Kidney capillary endothelial cell (primary cell): ENCODE measurements at regions not wholly inside any gene's neighbourhood (a gene's known extent, or its start where the extent isn't known, plus 50 kb on each side); places are given as distances from the start of the nearest gene placed in this dataset.
"Not testable (repeated sequence)": the region's sequence is repeated elsewhere in the genome, so short reads cannot be mapped to it uniquely, and the experiment has no call there.

ENCODE experiments used
- DNase-seq: peaks from one replicate; pipeline ENCODE4 v3.0.0-alpha.2; 2018; ENCODE audit warnings: low spot score

- no peak for DNase-seq
Measured at GRCh38 chr2:58609326-58609725, 368.2 kb upstream of the FANCL start.

GRCh38 chr2:58608146-58608545, 367.0 kb upstream of the FANCL start:
- DNase-seq, result no peak

- no peak for DNase-seq
Measured at GRCh38 chr2:58607448-58607847, 366.3 kb upstream of the FANCL start.

- no peak for DNase-seq
Measured at GRCh38 chr2:58606799-58607198, 365.7 kb upstream of the FANCL start.

GRCh38 chr2:58604096-58604495, 363.0 kb upstream of the FANCL start:
- no peak for DNase-seq

- no peak for DNase-seq
Measured at GRCh38 chr2:58601017-58601416, 359.9 kb upstream of the FANCL start.

GRCh38 chr2:58598171-58598570, 357.0 kb upstream of the FANCL start:
- no peak for DNase-seq

- DNase-seq, result no peak
Measured at GRCh38 chr2:58595714-58596113, 354.6 kb upstream of the FANCL start.

GRCh38 chr2:58594762-58595161, 353.6 kb upstream of the FANCL start:
- peak; percentile 50 for DNase-seq

- no peak for DNase-seq
Measured at GRCh38 chr2:58594175-58594574, 353.1 kb upstream of the FANCL start.

- DNase-seq, result not testable (repeated sequence)
Measured at GRCh38 chr2:58586178-58586577, 345.1 kb upstream of the FANCL start.

- DNase-seq, result no peak
Measured at GRCh38 chr2:58585233-58585632, 344.1 kb upstream of the FANCL start.

- no peak for DNase-seq
Measured at GRCh38 chr2:58584606-58585118, 343.5 kb upstream of the FANCL start.

- DNase-seq, result no peak
Measured at GRCh38 chr2:58578276-58578675, 337.2 kb upstream of the FANCL start.

GRCh38 chr2:58574873-58575272, 333.7 kb upstream of the FANCL start:
- DNase-seq, result no peak

GRCh38 chr2:58572731-58573130, 331.6 kb upstream of the FANCL start:
- DNase-seq, result no peak

GRCh38 chr2:58571181-58571852, 330.2 kb upstream of the FANCL start:
- DNase-seq, result peak; percentile 67

- DNase-seq, result no peak
Measured at GRCh38 chr2:58569475-58570185, 328.5 kb upstream of the FANCL start.

GRCh38 chr2:58568901-58569300, 327.8 kb upstream of the FANCL start:
- DNase-seq, result no peak

- DNase-seq, result no peak
Measured at GRCh38 chr2:58562276-58562675, 321.2 kb upstream of the FANCL start.

- no peak for DNase-seq
Measured at GRCh38 chr2:58560531-58560930, 319.4 kb upstream of the FANCL start.

- DNase-seq, result no peak
Measured at GRCh38 chr2:58558881-58559280, 317.8 kb upstream of the FANCL start.

- DNase-seq, result no peak
Measured at GRCh38 chr2:58557176-58557575, 316.1 kb upstream of the FANCL start.

GRCh38 chr2:58553937-58554336, 312.8 kb upstream of the FANCL start:
- DNase-seq, result no peak
